Left colon (tissue), 2 donors: ENCODE measurements at regions not wholly inside any gene's neighbourhood (a gene's known extent, or its start where the extent isn't known, plus 50 kb on each side); places are given as distances from the start of the nearest gene placed in this dataset.

Source experiments
- ATAC-seq: fragments of 200-7000 bp; cut with Tn5 transposase; one replicate; pipeline ENCODE4 v1.9.1; 2020; ENCODE audit warnings: mild to moderate bottlenecking, moderate library complexity
- DNase-seq, 2 donors: peaks; one replicate each; pipeline ENCODE4 v3.0.0-alpha.2; 2020
- intact Hi-C, 2 donors: fragments of 100-400 bp; cut with DNase I in 1 of 2; cut with micrococcal nuclease in 1 of 2; formaldehyde crosslinking; loops; one replicate each; pipeline versions ENCODE4 v1.11.2 to v1.14.0; 2022; cut with DNase I, micrococcal nuclease
- donor health status: DM: no; HTN: no; CAD: no.
- donor health status: DM: yes; HTN: yes; CAD: no.

- intact Hi-C loops: no loop called here
- ATAC-seq (no peak), DNase-seq (no peak)
These were observed 364.7 kb downstream of the BCAT1 start for GRCh38 chr12:24584032-24584675.

- ATAC-seq (no peak), DNase-seq (no peak)
- intact Hi-C loops: no loop called here
These were observed 365.8 kb downstream of the BCAT1 start for GRCh38 chr12:24582954-24583601.

GRCh38 chr12:24574538-24574937 is 374.4 kb downstream of the BCAT1 start:
- ATAC-seq (no peak), DNase-seq (no peak)
- intact Hi-C loops: no loop called here

GRCh38 chr12:24573621-24574020 is 375.3 kb downstream of the BCAT1 start:
- DNase-seq (no peak), ATAC-seq (no peak)
- intact Hi-C loops: no loop called here

- intact Hi-C loops: no loop called here
- DNase-seq: no peak
- ATAC-seq: no peak
These were observed 383.6 kb downstream of the BCAT1 start for GRCh38 chr12:24565300-24565699.

- intact Hi-C loops: no loop called here
- DNase-seq (peak in 1 of 2 donors; percentile 16), ATAC-seq (no peak)
These were observed 386.0 kb downstream of the BCAT1 start for GRCh38 chr12:24562771-24563431.

DNA sequence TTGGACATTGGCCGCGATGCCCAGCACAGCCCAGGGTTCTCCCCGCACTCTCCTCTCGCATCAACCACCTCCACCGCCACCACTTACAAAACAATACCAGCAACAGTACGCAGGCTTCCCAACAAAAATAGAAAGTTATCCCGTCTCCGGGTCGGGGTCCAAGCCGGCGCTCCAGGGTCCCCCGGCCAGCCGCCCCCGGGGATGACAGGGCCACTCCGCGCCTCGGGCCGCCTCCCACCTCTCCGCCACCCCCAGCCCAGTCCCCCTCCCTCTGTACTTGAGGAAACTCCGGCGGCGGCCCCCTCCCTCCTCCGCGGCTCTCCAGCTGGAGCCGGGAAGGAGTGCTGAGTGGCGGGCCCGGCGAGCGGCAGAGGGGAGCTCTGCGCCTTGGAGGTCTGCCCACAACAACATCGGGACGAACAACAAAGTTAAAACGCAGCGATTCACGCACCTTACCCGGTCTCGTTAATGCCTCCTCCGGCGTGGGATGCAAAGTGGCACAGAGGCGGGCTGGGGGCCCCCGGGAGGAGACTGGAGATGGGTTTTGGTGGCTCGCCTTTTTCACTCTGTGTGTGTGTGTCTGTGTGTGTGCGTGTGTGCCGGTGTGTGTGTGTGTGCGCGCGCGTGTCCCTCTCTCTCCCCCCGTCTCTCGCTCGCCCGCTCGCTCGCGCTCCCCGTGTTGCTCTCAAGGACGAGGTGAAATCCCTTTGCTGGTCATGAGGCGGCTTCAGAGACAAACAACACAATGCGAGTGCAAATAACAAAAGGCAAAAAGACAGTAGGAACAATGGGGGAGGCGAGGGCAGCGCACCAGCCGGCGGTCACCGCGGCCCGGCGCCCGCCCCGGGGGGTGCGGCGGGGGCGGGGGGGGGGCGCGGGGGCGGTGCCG is 386.8 kb downstream of the BCAT1 start:
- ATAC-seq (no peak), DNase-seq (peak; percentile 41)
- intact Hi-C loops: no loop called here

DNA sequence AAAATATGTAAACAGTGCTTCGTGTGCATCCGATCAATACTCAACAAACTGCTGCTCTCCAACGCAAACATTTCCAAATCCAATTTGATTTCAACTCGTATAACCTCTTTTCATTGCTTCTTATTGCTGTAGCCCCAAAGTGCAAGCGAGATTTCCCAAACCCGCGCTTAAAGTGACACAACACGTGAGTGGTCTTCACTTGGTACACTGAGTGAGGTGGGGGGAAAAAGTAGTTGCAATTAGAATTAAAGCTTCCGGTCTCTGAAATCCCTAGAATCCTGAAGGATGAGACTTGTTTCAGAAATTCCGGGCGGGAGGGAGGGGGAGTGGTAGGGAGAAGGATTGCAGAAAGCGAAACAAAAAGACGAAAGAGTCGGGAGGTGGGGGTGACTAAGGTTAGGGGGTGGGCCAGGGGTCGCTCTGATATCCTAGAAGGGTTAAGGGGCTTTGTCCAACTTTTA is 387.5 kb downstream of the BCAT1 start:
- intact Hi-C loops: no loop called here
- DNase-seq (no peak), ATAC-seq (no peak)

DNA sequence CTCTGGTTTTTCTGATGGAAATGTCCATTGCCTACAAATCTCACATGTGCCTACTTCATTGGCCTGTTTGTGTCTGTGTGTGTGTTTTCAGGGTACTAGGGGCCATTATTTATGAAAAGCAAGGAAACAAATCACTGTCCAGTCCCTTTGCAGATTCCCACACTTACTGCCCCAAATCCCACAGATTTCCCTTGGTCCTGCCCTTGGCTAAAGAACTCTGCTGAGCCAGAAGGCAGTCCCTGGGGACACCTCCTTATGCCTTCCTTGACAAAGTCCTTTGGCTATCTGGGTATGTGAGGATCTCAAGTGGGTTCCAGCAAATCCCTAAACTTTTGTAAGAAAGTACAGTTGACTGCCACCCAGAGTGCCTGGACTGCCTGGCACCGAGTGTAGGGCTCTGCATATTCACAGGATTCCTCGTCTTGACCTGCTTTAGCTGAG is 388.1 kb downstream of the BCAT1 start:
- intact Hi-C loops: no loop called here
- ATAC-seq (no peak), DNase-seq (no peak)

DNA sequence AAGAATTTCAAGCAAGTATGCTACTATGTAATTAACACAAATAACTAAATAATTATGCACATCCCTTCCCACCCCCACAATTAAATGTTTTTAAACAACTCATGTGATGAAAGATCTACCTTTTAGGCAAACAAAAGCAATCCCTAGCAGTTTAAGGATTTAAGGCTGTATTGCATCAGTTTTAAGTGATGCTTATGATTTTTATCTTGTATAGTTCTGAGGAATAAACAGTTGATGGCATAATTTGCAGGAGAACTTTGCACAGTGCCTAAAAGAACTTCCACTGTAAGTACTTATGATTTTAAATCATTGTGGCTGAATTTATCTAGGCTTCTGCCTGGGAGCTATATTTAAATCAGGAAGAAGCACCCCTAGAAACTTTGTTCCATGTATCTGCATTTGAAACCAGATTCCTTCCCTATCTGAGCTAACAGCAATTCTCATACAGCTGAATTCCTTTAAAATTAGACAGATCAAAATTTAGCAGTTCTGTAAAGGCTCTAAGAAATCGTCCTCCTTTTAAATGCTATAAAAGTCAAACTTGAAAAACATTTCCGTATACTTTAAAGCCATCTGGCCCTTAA is 388.6 kb downstream of the BCAT1 start:
- intact Hi-C loops: no loop called here
- ATAC-seq: no peak
- DNase-seq: no peak

GRCh38 chr12:24557738-24558137 is 391.2 kb downstream of the BCAT1 start:
- ATAC-seq: no peak
- intact Hi-C loops: no loop called here
- DNase-seq: no peak

DNA sequence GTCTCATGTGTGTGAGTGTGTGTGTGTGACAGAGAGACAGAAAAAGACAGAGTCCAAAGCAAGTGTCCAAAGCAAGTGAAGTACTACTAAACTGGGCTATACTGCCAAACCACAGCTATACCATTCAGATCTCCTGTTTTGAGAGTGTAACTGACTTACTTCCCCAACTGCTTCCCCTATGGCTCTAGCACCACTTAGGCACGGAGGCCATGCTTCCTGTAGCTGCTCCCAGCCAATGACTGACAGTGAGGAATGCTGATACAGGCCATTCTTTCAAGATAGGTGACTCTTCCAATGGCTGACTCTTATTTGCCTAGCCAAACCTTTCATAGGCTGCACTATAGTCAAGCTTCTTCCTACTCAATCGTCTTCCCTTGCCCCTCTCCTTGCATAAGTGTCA is 393.2 kb downstream of the BCAT1 start:
- DNase-seq: no peak
- ATAC-seq: no peak
- intact Hi-C loops: no loop called here

- intact Hi-C loops: no loop called here
- ATAC-seq: no peak
- DNase-seq: no peak
These were observed 394.1 kb downstream of the BCAT1 start for GRCh38 chr12:24554612-24555295.

DNA sequence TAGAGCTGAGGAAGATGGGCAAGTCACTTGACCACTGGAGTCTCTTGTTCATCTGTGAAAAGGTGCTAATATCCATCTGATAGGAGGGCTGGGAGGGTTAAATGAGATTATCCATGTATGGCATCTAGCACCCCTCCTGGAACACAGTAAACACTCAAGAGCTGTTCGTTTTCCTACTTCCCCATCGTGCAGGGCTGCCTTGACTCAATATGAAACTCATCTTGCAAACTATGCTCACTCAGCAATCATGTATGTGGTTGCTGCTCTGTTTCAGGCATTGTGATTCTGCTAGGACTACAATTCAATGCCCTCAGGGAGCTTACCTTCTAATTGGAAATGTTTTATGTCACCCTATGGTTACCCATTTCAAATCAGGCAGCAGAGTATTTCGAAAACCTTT is 395.6 kb downstream of the BCAT1 start:
- DNase-seq (no peak), ATAC-seq (no peak)
- intact Hi-C loops: no loop called here

- ATAC-seq: no peak
- intact Hi-C loops: no loop called here
These were observed 397.6 kb downstream of the BCAT1 start for GRCh38 chr12:24551163-24551786.

DNA sequence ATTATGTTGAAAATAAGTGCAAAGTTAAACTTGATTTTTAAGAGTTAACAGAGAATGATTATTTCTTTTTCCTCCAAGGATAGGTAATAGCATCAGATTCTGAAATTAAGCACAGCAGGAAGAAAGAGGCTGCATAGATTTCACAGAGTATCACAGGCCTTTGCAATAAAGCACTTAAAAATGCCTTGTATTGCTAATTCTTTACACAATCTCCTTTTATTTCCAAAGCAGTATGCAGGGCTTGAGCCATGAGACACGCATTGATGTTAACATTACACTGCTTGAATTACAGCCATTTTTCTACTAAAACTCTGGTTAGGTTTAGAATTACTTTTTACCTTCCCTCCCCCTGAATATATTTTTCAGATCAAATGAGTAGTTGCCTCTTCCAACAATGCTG is 398.3 kb downstream of the BCAT1 start:
- intact Hi-C loops: no loop called here
- DNase-seq (no peak), ATAC-seq (no peak)

More at GRCh38 chr12:24551163-24551786, 397.6 kb downstream of the BCAT1 start:
- no peak for DNase-seq

GRCh38 chr12:24546661-24547060 is 402.2 kb downstream of the BCAT1 start:
- DNase-seq (no peak), ATAC-seq (no peak)
- intact Hi-C loops: no loop called here

- DNase-seq: no peak
- intact Hi-C loops: no loop called here
- ATAC-seq: no peak
These were observed 402.8 kb downstream of the BCAT1 start for GRCh38 chr12:24546084-24546483.
